AG20443 (cell line): ENCODE measurements at regions not wholly inside any gene's neighbourhood (a gene's known extent, or its start where the extent isn't known, plus 50 kb on each side); places are given as distances from the start of the nearest gene placed in this dataset.
"Not testable (repeated sequence)": the region's sequence is repeated elsewhere in the genome, so short reads cannot be mapped to it uniquely, and the experiment has no call there.

Experiments used
- DNase-seq: peaks from one replicate; pipeline ENCODE4 v3.0.0; 2012; ENCODE audit warnings: low spot score, mixed read lengths

DNA sequence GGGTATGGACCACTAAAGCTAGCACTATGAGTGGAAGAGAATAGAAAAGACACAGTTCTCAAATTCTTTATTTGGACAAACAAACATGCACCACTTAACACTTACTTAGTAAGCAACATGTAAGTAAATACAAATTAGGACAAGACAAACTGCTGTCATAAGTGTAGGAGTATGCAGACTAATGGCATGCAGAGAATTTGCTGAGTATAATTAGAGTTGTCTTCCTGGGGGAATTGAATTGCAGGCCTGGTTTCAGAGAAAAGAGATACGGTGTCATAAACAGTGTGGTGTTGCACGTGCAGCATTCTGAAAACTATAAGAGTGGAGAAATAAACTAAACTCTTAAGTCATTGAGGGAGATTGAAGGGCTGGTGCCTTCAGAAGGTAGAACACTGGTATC is 125.2 kb upstream of the EYA4 start:
- DNase-seq: no peak

- no peak for DNase-seq
These were observed 113.0 kb upstream of the EYA4 start for GRCh38 chr6:133128191-133128590.

DNA sequence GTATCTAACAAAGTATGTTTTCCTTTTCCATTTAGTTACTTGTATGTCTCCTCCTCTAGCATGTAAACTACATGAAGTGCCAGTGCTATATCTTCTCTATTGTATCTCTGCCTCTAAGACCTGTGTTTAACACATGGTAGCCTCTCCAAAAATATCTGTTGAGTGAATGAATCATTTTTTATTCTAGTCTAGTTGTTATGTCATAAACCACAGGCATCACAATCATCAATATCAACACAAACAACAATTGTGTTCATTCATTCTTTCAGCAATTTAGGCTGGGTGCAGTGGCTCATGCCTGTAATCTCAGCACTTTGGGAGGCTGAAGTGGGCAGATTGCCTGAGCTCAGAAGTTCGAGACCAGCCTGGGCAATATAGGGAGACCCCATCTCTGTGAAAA is 111.6 kb upstream of the EYA4 start:
- DNase-seq: no peak

DNA sequence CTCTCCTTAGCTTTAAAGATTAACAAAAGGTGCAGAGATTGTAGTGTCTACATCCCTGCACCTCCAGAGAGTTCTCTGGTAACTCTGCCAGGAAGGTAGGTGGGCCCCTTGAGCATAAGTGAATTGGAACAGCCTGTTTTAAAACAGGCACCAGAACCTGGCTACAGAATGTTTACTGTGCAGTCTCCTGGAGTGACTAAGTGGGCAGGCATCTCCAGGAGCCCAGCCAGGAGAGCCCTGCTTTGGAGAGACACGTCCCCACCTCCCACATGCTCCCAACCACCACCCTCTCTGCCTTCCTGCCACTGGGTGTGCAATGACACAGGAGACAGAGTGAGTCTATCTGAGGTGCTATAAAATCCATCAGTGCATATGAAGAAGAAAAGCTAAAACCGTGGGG is 110.3 kb upstream of the EYA4 start:
- DNase-seq: no peak

GRCh38 chr6:133131621-133132465 is 109.3 kb upstream of the EYA4 start:
- DNase-seq: no peak

- DNase-seq: no peak
These were observed 108.6 kb upstream of the EYA4 start for GRCh38 chr6:133132466-133132971.

- no peak for DNase-seq
These were observed 104.8 kb upstream of the EYA4 start for GRCh38 chr6:133136177-133136880.

GRCh38 chr6:133147470-133148184 is 93.5 kb upstream of the EYA4 start:
- not testable (repeated sequence) for DNase-seq

DNA sequence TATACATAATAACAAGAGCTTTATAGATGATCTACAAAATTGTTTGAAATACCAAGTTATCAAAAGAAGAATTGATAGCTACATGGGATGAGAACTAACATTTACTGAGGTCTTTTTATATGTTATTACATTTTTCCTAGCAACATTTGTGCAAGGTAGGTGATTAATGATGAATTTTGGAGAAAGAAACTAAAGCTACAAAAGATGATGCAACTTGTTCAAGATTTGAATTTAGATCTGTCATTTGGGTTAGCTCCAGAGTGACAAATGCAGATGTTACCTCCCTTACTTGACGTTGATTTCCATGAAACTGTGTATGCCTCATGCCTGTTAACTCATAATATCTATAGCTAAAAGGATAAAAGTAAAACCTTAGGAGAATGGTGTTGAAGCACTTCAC is 84.5 kb upstream of the EYA4 start:
- DNase-seq: no peak

DNA sequence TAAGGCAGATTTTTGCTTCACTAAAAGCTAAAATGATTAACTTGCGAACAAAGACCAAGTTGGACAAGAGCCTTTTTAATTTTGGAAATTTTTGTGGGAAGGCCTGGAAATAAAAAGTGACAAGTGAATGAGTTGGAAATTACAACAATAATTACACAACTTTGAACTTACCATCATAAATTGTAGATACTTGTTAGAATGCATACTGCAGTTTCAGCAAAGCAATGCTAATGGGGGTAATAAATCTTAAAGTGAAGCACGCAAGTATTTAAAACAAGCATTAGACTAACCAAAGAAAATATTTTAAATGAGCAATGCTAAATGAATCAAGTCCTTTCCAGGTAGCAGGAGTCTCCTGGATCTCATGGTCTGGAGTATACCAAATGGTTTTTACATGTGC is 83.2 kb upstream of the EYA4 start:
- no peak for DNase-seq

- DNase-seq: no peak
These were observed 81.8 kb upstream of the EYA4 start for GRCh38 chr6:133159255-133159795.

DNA sequence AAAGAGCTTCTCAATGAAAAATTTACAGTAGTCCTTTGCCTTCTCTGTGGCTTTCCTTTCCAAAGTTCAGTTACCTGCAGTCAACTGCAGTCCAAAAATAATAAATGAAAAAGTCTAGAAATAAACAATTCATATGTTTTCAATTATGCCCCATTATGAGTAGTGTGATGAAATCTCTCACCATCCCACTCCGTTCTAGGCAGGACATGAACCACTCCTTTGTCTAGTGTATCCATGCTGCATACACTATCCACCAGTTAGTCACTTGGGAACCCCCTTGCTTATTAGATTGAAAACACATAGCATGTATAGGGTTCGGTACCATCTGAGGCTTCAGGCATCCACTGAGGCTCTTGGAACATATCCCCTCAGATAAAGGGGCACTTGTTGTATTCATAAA is 80.6 kb upstream of the EYA4 start:
- DNase-seq: no peak

DNA sequence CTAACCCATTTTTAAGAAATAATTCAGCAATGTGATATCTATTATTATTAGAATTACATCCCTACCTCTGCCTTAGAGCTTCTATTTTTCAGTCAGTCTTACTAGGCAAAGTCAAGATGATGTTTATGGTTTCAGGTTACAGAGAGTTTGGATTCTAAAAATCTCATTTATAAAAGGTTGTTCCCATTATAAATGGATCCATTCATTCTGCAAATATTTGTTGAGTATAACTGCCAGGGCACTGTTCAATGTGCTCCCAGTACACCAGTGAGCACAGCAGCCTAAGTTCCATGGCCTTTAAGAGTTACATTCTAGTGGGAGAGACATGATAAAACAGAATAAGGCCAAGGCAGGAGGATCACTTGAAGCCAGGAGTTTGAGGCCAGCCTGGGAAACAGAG is 75.9 kb upstream of the EYA4 start:
- no peak for DNase-seq

- no peak for DNase-seq
These were observed 74.4 kb upstream of the EYA4 start for GRCh38 chr6:133166766-133167165.

DNA sequence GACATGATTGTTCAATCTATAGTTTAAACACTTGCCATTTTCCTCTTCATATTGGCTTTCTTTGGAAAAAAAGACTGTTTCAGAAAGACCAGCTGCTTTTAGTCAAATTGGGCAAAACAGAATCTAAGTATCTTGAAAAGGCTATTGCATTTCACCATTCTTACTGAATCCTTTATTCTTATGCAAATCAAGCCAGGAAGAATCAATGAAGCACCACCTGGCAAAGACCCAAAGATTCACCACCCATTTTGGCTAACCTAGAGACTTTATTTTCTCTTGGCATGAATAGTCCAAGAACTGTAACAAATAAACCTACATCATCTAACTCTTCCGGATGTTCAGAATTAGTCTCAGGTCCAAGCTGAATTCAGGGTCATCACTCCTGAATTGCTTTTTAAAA is 71.3 kb upstream of the EYA4 start:
- no peak for DNase-seq

DNA sequence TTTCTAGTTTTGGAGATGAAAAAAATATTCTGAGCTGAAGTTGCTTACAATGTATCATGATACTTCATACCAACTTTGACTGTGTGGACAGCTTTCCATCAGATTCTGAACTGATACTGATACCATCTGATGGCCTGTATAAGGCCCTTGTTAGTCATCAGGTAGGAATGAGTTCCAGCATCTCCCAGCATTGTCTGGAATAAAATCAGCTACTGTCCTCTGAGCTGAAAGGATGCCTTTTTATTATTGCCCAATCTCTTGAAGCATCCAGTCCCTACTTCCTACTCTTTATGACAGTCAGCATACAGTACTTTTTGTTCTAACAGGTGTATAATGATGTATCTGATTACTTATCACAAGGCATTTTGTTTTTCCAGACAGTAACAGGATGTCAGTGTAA is 70.6 kb upstream of the EYA4 start:
- no peak for DNase-seq

DNA sequence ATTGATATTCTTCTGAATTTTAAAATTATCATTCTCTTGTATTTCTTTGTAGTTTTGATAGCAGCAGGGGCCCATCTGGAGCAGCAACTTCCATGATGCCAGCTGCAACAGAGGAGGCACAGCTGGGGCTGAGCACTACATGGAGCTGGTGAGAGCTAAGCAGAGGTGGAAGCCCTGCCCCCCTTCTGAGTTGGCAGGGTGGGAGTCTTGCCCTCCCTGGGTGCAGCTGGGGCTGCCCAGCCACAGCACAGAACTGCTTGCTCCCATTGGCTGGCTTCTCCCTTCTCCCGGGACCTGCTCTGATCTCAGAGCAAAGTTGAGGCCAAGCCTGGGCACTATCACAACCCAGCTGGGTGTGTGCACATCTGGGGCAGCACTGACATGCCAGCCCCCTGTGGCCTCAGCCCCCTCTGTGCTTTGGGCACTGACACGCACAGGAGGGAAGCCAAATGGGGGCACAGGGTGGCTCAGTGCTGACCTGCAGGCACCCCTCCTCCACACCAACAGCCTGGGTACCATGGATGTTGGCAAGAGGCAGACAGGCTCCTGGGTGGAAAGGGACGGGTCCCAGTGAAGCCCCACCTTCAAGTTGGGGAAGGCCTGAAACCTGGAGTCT is 69.1 kb upstream of the EYA4 start:
- DNase-seq: no peak

- no peak for DNase-seq
These were observed 67.9 kb upstream of the EYA4 start for GRCh38 chr6:133173276-133173675.

DNA sequence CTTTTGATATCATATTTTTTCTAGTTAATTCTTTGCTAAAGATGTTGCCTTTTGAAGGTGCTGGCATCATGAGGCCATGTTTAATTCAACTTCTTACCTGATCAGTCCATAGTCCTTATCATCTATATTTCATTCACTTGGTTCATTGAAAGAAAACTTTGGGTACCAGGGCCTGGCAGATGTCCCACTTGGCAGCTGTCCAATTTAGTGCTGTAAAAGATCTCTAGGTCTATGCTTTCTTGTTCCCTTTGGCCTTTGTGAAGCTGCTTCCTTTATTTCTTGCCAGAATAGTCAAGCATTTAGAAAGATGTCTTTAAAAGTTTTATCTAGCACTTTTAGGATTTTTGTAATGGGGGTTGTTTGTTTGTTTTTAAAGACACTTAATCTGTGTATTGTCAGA is 61.7 kb upstream of the EYA4 start:
- no peak for DNase-seq

GRCh38 chr6:133183691-133184090 is 57.5 kb upstream of the EYA4 start:
- DNase-seq: no peak

DNA sequence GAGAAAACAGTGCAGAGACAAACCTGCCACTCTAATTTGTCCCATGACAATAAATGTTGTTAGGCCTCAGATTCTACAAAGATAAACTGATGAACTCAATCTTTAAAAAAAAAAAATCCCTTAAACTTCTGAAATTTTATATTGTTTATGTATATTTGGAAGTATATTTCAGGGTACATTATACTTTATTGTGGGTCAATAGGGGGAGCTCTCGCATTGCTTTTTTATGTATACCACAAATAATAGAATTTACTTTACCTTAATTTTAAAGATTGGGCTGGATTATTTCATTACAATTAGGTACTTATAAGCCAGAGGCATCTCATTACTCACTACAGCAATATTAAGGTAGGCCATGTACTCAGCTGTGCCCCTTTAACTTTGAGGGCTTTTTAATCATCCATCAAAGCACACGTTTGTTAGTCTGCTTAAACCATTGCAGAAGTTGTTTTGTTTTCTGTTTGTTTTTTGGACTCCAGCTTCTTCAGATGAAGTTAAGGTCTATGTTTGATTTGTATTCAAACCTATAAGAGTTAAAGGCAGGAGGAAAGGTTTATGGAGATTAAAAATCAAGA is 56.3 kb upstream of the EYA4 start:
- no peak for DNase-seq

DNA sequence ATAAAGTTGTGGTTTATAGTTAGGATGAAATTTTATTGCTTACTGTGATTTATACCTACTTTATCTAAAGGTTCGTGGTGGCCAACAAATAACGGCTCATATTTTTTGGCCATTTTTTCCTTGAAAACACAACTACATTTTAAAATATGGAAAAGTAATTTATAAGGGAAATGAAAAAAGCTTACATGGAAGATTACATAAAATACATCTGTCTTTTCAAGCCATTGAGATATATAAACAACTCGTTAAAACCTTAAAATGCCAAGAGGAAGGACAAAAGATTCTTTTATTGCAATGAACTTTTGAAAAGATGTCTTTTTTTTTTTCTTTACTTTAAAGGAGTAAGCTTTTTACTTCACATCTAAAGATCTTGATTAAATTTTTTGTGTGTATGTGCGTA is 55.4 kb upstream of the EYA4 start:
- no peak for DNase-seq
